Neuronal stem cell (in vitro differentiated cells): ENCODE measurements at regions not wholly inside any gene's neighbourhood (a gene's known extent, or its start where the extent isn't known, plus 50 kb on each side); places are given as distances from the start of the nearest gene placed in this dataset.

Source experiments
- DNase-seq: peaks from one replicate; pipeline ENCODE4 v3.0.0-alpha.2; 2013; ENCODE audit warnings: low spot score
- H2AFZ ChIP-seq: one replicate; pipeline ENCODE4 v1.6.1; 2013; ENCODE audit warnings: mild to moderate bottlenecking, low read length, inconsistent platforms
- H2AK5ac ChIP-seq: 2 replicates; pipeline ENCODE4 v1.6.1; 2013; ENCODE audit warnings: low read depth, mild to moderate bottlenecking, inconsistent platforms, low read length, moderate library complexity, mixed read lengths
- H2BK120ac ChIP-seq: 2 replicates; pipeline ENCODE4 v1.6.1; 2013; ENCODE audit warnings: low read depth, mild to moderate bottlenecking, inconsistent platforms, low read length, moderate library complexity, mixed read lengths
- H2BK12ac ChIP-seq: one replicate; pipeline ENCODE4 v1.6.1; 2013; ENCODE audit warnings: low read length, inconsistent platforms
- H2BK15ac ChIP-seq: 2 replicates; pipeline ENCODE4 v1.6.1; 2013; ENCODE audit warnings: mild to moderate bottlenecking, low read length, inconsistent platforms, mixed read lengths
- H2BK5ac ChIP-seq: one replicate; pipeline ENCODE4 v1.6.1; 2013; ENCODE audit warnings: inconsistent platforms, mild to moderate bottlenecking, low read length, moderate library complexity
- H3K14ac ChIP-seq: one replicate; pipeline ENCODE4 v1.6.1; 2013; ENCODE audit warnings: low read length, inconsistent platforms
- H3K18ac ChIP-seq: 2 replicates; pipeline ENCODE4 v1.6.1; 2013; ENCODE audit warnings: low read length, inconsistent platforms
- H3K23ac ChIP-seq: 2 replicates; pipeline ENCODE4 v1.6.1; 2013; ENCODE audit warnings: low read depth, mild to moderate bottlenecking, mixed read lengths, low read length, inconsistent platforms; ENCODE audit not compliant: poor library complexity
- H3K27ac ChIP-seq: replicated peaks from 3 replicates; pipeline ENCODE4 v1.5.1; 2013; ENCODE audit warnings: low read length, inconsistent platforms
- H3K27me3 ChIP-seq, 3 experiments: 2 replicates each; pipeline ENCODE4 v1.6.1; 2013; ENCODE audit warnings: low read length in 3 of 3, mild to moderate bottlenecking in 2 of 3, inconsistent platforms in 1 of 3, low read depth in 1 of 3, mixed read lengths in 1 of 3, moderate library complexity in 1 of 3; ENCODE audit not compliant: control insufficient read depth in 3 of 3, insufficient read depth in 3 of 3
- H3K36me3 ChIP-seq, 2 donors: replicated peaks in 1 of 2; 2 replicates each; pipeline ENCODE4 v1.6.1; 2013; ENCODE audit warnings: low read length in 2 of 2; ENCODE audit not compliant: control insufficient read depth in 2 of 2, insufficient read depth in 2 of 2
- H3K4ac ChIP-seq: 2 replicates; pipeline ENCODE4 v1.6.1; 2013; ENCODE audit warnings: inconsistent platforms, mild to moderate bottlenecking, low read length, moderate library complexity
- H3K4me1 ChIP-seq, 2 donors: 1 replicate in 1 of 2; 2 replicates in 1 of 2; pipeline ENCODE4 v1.6.1; 2013; ENCODE audit warnings: low read length in 2 of 2, low read depth in 1 of 2; ENCODE audit not compliant: control insufficient read depth in 2 of 2, insufficient read depth in 1 of 2
- H3K4me2 ChIP-seq: one replicate; pipeline ENCODE4 v1.6.1; 2013; ENCODE audit warnings: mild to moderate bottlenecking, low read length, inconsistent platforms; ENCODE audit not compliant: insufficient read depth, poor library complexity, severe bottlenecking
- H3K4me3 ChIP-seq, 2 donors: 2 replicates each; pipeline ENCODE4 v1.5.1; 2013; ENCODE audit warnings: low read length in 2 of 2, mild to moderate bottlenecking in 2 of 2, inconsistent platforms in 1 of 2, moderate library complexity in 1 of 2
- H3K79me1 ChIP-seq: one replicate; pipeline ENCODE4 v1.6.1; 2013; ENCODE audit warnings: low read depth, mild to moderate bottlenecking, inconsistent platforms, low read length, moderate library complexity
- H3K9ac ChIP-seq: one replicate; pipeline ENCODE4 v1.6.1; 2013; ENCODE audit warnings: mild to moderate bottlenecking, low read depth, low read length, inconsistent platforms; ENCODE audit not compliant: poor library complexity
- H3K9me3 ChIP-seq, 2 donors: replicated peaks in 1 of 2; 2 replicates each; pipeline versions ENCODE3 to v1.6.1; 2013; ENCODE audit warnings: low read length in 2 of 2, mild to moderate bottlenecking in 2 of 2, inconsistent platforms in 1 of 2, low read depth in 1 of 2, mixed read lengths in 1 of 2, moderate library complexity in 1 of 2; ENCODE audit not compliant: control insufficient read depth in 2 of 2, insufficient read depth in 1 of 2
- H4K8ac ChIP-seq: one replicate; pipeline ENCODE4 v1.6.1; 2013; ENCODE audit warnings: low read depth, mild to moderate bottlenecking, inconsistent platforms, low read length, moderate library complexity
- H4K91ac ChIP-seq: one replicate; pipeline ENCODE4 v1.6.1; 2013; ENCODE audit warnings: low read length, low read depth, mild to moderate bottlenecking, inconsistent platforms; ENCODE audit not compliant: poor library complexity
- WGBS, 2 donors: extraction: QIAGEN DNeasy Blood & Tissue Kit; methylation state at CpG; one replicate each; pipeline ENCODE4 v1.1.7; 2013; ENCODE audit warnings: missing lambda C conversion rate in 2 of 2, mixed read lengths in 1 of 2; ENCODE audit not compliant: insufficient read length in 2 of 2, insufficient replicate concordance in 1 of 2; ENCODE audit errors: extremely low coverage in 2 of 2; 5-methylcytosine and 5-hydroxymethylcytosine counted together

DNA sequence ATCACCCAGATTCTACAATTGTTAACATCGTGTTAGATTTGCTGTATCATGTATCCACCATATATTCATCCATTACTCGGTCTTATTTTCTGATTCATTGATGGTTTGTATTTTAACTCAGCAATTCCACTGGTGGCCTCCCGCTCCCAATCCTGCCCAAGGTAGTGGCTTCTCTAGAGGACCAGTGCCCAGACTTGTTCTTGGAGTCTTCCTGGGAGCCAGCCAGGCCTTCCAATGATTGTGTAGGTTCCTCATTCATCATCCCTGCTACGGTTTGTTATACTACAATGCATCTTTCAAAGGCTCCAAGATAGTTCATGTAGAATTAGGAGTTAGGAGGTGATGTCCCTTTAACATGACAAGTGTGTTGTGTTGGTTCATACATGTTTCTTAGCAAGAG lies 451.1 kb downstream of the SETD4 start:
- Histone ChIP-seq H3K14ac (no peak overlapping the region), H3K79me1 (no peaks in the 10 kb centered on the region), H2BK15ac (no peak overlapping the region), H3K4me1 (no peaks in the 10 kb centered on the region), H3K18ac (no peak overlapping the region), H3K9ac (no peak overlapping the region), H2BK12ac (no peak overlapping the region), H2AK5ac (no peak overlapping the region), H3K36me3 (no peaks in the 10 kb centered on the region), H3K27ac (no peak overlapping the region), H3K27me3 (no peaks in the 10 kb centered on the region), H2BK5ac (no peak overlapping the region), H3K23ac (no peak overlapping the region), H4K8ac (no peak overlapping the region), H2BK120ac (no peak overlapping the region), H3K4me3 (no peak overlapping the region), H3K4me2 (no peak overlapping the region), H3K9me3 (peaks cover 0 to 2% of the 10 kb centered on the region in 2 donors), H2AFZ (no peak overlapping the region), H3K4ac (no peak overlapping the region), H4K91ac (no peak overlapping the region)
- no peak for DNase-seq
- no CpG with 5 or more reads among the region's 4 CpGs for WGBS, 2 donors

DNA sequence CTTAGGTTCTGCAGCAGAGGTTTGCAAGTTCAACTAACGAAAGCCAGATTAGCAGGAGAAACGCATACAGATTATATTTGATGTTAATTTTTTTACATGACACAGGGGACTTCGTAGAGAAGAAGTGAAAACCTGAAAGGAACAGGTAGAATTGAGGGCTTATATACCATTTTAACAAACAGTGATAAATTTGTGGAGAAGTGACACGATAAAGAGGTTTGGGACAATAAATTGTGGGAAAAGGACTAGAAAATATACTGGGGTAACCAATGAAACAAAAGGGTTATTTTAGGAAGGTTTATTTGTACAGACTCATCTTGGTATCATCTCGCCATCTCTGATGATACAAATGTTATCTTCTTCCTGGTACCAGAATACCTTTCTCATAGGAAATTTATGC lies 452.9 kb downstream of the SETD4 start:
- H3K79me1 ChIP-seq: no peaks in the 10 kb centered on the region
- no CpG with 5 or more reads among the region's 5 CpGs for WGBS, 2 donors
- H2AK5ac ChIP-seq: no peak overlapping the region
- no peak overlapping the region for H3K4me2 ChIP-seq
- peaks cover 0 to 2% of the 10 kb centered on the region in 2 donors for H3K9me3 ChIP-seq
- H3K4me1 ChIP-seq: no peaks in the 10 kb centered on the region
- H3K4me3 ChIP-seq: no peak overlapping the region
- no peak overlapping the region for H3K9ac ChIP-seq
- H2BK120ac ChIP-seq: no peak overlapping the region
- no peak overlapping the region for H2BK15ac ChIP-seq
- no peak overlapping the region for H2BK5ac ChIP-seq
- H2BK12ac ChIP-seq: no peak overlapping the region
- H2AFZ ChIP-seq: no peak overlapping the region
- DNase-seq: no peak
- H3K36me3 ChIP-seq: no peaks in the 10 kb centered on the region
- no peak overlapping the region for H4K91ac ChIP-seq
- H3K27ac ChIP-seq: no peak overlapping the region
- no peak overlapping the region for H3K14ac ChIP-seq
- no peak overlapping the region for H3K4ac ChIP-seq
- no peak overlapping the region for H3K23ac ChIP-seq
- no peak overlapping the region for H3K18ac ChIP-seq
- peaks cover 0 to 3% (median 0%) of the 10 kb centered on the region in 3 experiments for H3K27me3 ChIP-seq
- no peak overlapping the region for H4K8ac ChIP-seq

- Histone ChIP-seq H3K36me3 (no peaks in the 10 kb centered on the region), H2BK120ac (no peak overlapping the region), H4K8ac (no peak overlapping the region), H2AFZ (no peak overlapping the region), H3K4me2 (no peak overlapping the region), H3K79me1 (no peaks in the 10 kb centered on the region), H3K4me1 (no peaks in the 10 kb centered on the region), H4K91ac (no peak overlapping the region), H2BK15ac (no peak overlapping the region), H3K14ac (no peak overlapping the region), H2BK5ac (no peak overlapping the region), H3K18ac (no peak overlapping the region), H3K27ac (no peak overlapping the region), H2BK12ac (no peak overlapping the region), H3K9me3 (peaks cover 0 to 2% of the 10 kb centered on the region in 2 donors), H3K4ac (no peak overlapping the region), H3K9ac (no peak overlapping the region), H3K4me3 (no peak overlapping the region), H3K23ac (no peak overlapping the region), H2AK5ac (no peak overlapping the region), H3K27me3 (peaks cover 0 to 3% (median 0%) of the 10 kb centered on the region in 3 experiments)
- no peak for DNase-seq
- WGBS, 2 donors: no CpG with 5 or more reads among the region's 2 CpGs
Observed at GRCh38 chr21:35606578-35606977, 453.7 kb downstream of the SETD4 start.

- no peak overlapping the region for H3K4ac ChIP-seq
- no peak for DNase-seq
- no peak overlapping the region for H3K4me2 ChIP-seq
- peaks cover 0 to 3% (median 0%) of the 10 kb centered on the region in 3 experiments for H3K27me3 ChIP-seq
- no peaks in the 10 kb centered on the region for H3K79me1 ChIP-seq
- H3K9ac ChIP-seq: no peak overlapping the region
- no peaks in the 10 kb centered on the region for H3K36me3 ChIP-seq
- no peak overlapping the region for H2BK120ac ChIP-seq
- H4K91ac ChIP-seq: no peak overlapping the region
- H3K18ac ChIP-seq: no peak overlapping the region
- H2BK15ac ChIP-seq: no peak overlapping the region
- no peak overlapping the region for H3K23ac ChIP-seq
- H3K4me1 ChIP-seq: no peaks in the 10 kb centered on the region
- no CpG with 5 or more reads among the region's 6 CpGs for WGBS, 2 donors
- no peak overlapping the region for H3K4me3 ChIP-seq
- no peak overlapping the region for H3K27ac ChIP-seq
- H2AK5ac ChIP-seq: no peak overlapping the region
- no peak overlapping the region for H2BK5ac ChIP-seq
- peaks cover 0 to 2% of the 10 kb centered on the region in 2 donors for H3K9me3 ChIP-seq
- H4K8ac ChIP-seq: no peak overlapping the region
- no peak overlapping the region for H2BK12ac ChIP-seq
- no peak overlapping the region for H3K14ac ChIP-seq
- no peak overlapping the region for H2AFZ ChIP-seq
Observed at GRCh38 chr21:35606146-35606545, 454.2 kb downstream of the SETD4 start.
